NCI-H446 (cell line): ENCODE measurements at regions not wholly inside any gene's neighbourhood (a gene's known extent, or its start where the extent isn't known, plus 50 kb on each side); places are given as distances from the start of the nearest gene placed in this dataset.

Source experiments
- DNase-seq, 2 experiments: peaks; one replicate each; lab custom pipeline; 2025; lab: John Stamatoyannopoulos, UW

DNA sequence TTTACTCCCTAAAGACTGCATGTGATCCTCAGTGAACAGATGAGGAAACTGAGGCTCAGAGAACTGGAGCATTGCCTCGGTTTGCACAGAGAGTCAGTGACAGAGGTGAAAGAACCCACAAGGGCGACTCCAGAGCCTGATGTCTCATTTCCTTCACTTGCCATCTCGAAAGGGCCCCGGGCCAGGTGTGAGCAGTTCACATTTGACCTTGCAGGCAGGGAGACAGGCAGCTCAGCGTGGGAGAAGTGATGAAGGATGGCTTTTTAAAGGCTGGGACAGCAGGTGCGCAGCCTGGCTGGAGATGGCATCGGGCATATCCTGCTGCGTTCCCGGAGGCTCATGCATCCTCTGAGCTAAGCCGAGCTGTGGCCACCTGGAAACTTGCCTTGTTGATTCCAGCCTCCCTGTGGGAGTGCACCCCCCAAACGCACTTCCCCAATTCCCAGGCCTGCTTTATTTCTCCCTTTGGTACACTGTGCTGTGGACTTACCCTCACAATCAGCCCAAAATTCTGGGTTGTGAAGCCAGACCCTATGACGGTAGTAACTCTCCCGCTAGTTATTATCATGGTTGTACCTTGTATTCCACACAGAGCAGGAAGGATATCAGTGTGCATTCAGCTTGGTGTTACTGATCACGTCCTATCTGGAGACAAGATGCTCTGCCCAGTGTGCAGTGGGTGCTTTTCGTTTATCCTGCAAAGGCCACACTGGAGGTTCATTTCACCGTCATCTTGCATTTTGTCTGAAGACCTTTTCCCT is 753.2 kb upstream of the EEF2KMT start:
- DNase-seq, result no peak

DNA sequence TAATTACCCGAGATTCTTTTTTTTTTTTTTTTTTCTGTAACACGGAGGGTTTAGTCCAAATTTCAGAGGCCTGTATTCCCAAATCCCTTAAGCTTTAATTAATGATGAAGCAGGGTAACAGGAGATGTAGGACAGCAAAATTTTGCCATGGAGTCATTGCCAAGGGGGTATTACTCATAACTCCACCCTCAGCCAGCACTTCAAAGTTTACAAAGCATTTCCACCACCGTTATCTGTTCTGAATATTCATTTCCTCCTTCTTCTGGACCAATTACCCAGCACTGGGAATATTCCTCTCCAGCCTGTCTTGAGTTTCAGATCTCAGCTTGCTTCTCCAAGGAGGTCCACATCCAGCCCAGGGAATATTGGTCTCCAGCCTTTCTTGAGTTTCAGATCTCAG is 747.5 kb upstream of the EEF2KMT start:
- no peak for DNase-seq

DNA sequence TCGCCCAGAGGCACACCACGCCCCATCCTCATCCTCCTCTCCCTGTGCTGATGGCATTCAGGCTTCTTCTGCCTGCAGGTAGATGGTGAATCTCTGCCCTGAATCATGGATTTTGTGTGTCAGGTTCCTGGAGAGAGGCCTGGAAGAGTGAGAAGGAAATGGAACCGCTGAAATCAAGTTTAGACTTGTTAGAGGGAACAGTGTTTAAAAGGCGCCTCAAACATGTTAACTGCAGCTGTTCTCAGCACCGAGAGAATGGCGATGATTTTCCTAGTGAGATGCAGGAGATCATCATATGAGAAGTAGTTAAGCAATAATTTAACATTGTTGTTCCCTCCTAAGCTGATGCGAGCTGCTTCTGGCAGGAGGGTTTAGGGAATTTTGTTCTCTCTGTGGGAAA is 744.4 kb upstream of the EEF2KMT start:
- no peak for DNase-seq

DNA sequence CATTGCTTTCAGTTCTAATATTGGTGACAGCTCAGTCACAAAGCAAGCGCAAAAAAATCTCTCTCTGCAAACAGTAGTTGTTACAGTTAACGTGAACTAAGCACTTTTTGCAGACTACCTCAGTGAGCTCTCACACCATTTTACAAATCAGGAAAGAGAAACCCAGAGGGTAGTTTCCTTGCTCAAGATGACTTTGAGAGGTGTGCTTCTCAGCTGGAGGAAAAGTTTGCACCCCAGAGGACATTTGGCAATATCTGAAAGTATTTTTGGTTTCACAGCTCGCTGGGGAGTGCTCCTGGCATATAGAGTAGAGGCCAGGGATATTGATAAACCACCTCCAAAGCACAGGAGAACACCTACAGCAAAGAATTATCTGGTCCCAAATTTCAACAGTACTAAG is 741.1 kb upstream of the EEF2KMT start:
- DNase-seq, result no peak

DNA sequence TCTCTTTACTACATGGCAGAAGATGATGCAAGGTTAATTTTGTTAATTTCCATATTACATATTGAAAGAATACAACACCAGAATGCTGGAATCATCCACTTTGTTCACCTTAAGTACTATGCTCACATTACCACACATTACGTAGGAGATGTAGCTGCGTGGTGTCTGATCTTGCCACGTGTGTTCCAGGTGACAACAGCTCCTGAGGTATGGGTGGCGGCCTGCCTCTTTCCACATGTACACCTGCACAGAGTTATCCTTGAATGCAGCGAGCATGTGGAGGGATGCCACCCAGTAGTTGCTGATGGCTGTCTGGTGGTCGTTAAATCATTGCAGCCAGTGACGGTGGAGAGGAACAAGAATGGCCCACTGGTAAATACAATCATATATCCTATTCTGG is 740.5 kb upstream of the EEF2KMT start:
- no peak for DNase-seq

DNA sequence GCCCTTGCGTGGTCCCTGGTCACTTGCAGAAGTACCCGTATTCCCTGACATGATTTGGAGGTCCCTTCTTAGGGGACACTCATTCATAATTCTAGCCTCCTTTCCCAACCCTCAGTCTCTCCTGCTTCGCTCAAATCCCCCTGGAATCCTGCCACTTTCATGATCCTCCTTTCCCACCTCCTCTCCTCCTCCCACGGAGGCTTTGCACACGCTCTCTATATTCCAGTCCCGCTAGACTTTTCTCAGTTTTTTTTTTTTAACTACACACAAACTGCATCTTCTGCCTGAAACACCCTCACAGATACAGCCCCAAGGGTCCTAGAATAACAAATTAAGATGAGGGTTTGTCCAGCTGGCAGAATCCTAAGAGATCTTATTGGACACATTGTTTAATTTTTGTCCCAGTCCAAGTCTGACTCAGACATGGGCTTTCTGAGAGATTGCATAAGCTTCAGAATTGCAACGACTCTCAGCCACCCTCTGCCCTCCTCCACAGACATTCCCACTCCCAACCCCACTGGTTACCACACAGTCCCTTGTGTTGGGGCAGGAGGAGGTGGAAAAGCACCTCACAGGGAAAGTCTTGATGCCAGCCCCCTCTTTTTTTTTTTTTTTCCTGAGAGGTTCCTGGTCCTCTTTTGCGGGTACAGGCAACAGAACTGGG is 739.5 kb upstream of the EEF2KMT start:
- no peak for DNase-seq

DNA sequence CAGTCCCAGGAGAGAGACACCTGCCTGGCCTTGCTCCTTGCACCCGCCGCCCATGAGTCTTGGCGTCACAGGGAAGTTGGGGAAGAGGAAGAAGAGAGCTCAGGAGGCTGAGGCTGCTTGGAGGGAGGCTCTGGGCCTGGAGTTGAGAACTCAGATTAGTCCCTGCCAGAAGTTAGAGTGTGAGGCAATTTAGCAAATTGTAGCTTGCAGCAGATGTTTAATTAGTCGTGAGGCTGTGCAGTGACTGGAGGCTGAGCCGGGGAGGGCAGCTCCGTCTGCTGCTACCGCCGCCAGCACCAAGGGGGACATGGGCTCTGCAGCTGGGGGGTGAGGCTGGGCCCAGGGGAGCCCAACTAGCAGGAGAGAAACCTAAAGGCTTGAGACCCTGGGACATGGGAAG is 738.3 kb upstream of the EEF2KMT start:
- DNase-seq, result no peak

DNA sequence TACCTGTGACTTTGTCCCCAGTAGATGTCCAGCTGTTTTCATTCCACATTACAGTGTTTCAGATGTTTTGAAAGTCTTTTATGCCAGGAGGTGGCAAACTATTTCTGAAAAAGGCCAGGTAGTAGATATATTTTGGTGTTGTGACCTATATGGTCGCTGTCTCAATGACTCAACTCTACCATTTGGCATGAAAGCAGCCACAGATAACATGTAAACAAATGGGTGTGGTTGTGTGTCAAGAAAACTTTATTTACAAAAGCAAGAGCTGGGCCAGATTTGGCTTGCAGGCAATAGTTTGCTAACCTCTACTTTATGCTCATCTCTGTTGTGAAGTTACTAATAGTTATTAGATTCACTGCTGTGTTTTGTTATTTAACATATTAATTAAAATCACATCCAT is 728.7 kb upstream of the EEF2KMT start:
- no peak for DNase-seq

DNA sequence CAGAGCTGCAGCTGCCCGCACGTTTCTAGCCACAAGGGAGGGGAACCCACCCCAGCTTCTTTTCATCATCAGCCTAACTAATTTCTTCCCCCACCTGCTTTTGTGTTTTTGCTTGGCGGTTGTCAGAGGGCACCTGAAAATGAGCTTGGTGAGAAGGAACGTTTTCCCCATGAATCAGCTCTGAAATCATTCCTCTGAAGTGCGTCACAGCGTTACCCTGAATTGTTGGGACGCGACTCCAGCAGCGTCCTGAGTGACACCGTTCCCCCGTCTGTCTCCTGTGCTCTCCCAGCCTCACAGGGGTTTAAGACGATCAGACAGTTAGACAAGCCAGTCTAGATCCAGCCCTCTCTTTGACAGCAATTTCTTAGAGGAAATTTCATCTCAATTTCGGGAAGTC is 722.9 kb upstream of the EEF2KMT start:
- DNase-seq, result no peak

DNA sequence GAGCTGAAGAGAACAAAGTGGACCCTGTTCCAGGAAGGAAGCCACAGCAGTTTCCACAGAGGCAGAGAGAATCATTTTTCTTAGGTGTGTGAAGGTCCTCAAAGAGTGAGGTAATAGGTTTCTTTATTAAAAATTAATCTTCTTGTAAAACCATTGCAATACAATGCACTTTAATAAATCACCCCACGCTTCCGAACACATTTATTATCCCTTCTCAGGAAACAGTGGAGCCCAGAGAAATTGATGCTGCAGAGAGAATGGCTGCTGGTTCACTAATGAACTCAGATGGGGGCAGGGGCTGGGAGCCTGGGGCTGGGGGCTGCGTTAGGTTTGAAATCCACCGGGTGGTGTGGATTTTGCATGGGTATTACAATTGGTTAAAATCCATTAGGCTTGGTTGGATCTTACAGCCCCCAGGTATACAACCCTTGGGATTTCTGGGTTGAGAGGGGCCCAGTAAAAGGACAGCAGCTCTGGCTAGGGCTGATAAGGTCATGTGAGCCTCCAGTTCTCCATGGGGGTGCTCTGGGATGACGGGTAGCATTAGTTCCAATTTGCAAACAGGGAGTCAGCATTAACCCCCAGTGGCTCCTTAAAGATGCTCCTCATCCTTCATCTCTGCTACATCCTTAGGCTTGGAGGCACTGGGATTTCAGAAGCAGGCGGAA is 718.1 kb upstream of the EEF2KMT start:
- no peak for DNase-seq

DNA sequence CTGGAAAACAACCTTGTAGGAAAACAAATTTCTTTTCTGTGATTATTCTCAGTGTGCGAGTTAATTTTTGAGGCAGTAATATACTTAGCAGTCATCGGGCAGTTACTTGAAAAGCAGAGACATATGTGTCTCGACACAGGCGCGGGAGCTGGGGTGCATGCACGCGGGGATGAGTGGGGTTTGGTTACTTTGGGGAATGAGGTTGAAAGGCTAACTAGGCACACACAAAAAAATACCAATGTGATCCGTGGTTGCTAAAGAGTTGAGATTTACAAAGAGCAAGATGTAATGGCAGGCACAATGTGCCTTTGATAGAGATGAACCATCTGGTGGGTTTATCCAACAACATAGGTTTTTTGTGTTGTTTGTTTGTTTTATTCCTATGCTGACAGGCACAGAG is 703.8 kb upstream of the EEF2KMT start:
- no peak for DNase-seq

DNA sequence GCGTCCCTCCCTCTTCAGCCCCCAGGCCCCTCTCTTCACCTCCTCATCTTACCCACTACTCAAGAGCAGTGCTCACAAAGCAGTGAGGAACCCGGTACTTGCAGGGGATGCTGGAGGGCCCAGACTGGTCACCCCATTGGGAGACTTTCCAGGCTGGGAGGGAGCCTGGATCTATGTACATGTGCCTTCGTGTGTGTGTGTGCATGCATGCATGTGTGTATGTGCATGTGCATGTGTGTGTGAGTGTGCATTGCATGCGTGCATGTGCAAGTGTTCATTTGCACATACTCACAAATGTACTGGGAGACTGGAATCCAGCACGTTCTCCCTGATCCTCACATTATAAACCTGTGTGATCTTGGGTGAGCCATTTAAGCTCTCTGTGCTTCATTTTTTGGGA is 696.0 kb upstream of the EEF2KMT start:
- DNase-seq, result no peak

DNA sequence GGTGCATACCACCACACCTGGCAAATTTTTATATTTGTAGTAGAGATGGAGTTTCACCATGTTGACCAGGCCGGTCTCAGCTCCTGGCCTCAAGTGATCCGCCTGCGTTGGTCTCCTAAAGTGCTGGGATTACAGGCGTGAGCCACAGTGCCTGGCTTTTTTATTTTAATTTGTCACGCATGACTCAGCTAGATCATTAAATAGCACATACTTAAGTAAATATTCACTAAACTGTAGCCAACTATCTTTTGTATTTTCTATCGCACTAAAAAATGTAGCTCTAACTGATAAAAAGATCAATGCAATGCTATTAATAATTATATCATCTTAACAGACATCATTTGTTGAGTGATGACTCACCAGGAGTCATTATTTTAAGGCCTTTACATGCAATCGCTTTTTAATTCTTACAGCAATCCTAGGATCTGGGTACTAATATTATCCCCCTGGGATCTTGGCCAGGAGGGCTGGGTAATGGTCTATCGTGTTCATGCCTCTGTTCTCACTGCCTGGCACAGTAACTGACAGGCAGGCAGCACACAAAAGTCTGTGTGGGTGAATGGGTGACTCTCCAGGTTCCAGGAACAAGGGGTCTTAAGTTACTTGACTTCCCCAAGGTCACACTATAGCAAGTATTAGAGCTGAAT is 693.5 kb upstream of the EEF2KMT start:
- DNase-seq, result no peak

DNA sequence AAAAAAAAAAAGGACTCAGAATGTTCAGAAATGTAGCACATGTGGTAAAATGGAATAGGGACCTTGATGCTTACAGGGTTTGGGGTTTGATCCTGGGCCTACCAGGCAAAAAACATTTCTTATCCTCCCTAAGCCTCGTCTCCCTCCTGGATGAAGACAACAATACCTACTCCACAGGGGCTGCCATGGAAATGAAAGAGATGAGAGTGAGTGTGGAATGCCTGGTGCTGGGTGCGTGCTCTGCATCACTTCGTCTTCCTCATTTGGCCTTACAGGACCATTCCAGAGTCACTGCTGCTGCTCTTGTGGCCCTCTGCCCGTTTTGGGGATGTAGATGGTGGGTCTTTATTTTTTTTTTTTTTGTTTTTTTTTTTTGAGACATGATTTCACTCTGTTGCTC is 692.9 kb upstream of the EEF2KMT start:
- no peak for DNase-seq

DNA sequence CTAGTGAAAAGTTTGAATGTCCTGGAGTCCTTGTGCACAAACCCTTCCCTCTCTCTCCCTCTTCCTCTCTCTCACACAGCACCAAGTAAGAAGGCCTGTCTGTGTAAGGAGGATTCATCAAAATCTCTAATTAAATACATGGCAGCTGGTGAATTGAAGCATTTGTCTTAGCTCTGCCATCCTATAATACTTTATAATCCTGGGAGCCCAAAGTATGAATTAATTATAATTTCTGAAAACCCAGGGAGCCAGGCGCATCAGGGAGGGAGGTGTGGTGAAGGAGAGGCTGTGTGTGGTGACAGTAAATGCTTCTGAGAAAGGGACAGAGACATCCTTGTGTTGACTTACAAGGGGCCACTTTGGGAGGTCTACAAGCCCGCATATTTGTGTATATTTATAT is 691.4 kb upstream of the EEF2KMT start:
- no peak for DNase-seq

DNA sequence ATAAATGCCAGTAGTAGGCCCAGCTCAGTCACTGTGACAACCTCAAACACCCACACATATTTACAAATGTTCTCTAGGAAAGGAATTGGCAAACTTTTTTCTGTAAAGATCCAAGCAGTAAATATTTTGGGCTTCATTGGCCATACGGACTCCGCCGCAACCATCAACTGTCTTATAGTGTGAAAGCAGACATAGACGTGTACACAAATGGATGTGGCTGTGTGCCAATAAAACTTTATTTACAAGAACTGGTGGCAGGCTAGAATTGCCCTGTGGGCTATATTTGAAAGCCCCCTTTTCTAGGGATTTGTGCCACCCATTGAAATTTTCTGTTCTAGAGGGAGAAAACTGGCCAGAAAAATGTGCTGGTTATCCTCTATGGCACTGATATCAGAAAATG is 683.8 kb upstream of the EEF2KMT start:
- no peak for DNase-seq

DNA sequence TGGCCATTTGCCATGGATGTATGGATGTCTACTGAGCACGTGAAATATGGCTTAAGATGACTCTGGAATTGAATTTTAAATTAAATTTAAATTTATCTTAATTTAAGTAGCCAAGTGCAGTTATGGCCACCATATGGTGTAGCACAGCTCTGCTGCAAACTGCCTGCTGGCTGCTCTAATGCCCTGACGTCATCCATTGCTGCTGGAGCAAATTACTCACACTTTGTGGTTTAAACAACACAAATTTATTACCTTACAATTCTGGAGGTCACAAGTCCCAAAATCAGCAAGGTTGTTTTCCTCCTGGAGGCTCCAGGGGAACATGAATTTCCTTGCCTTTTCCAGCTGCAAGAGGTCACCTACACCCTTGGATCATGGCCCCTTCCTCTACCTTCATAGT is 679.3 kb upstream of the EEF2KMT start:
- no peak for DNase-seq

DNA sequence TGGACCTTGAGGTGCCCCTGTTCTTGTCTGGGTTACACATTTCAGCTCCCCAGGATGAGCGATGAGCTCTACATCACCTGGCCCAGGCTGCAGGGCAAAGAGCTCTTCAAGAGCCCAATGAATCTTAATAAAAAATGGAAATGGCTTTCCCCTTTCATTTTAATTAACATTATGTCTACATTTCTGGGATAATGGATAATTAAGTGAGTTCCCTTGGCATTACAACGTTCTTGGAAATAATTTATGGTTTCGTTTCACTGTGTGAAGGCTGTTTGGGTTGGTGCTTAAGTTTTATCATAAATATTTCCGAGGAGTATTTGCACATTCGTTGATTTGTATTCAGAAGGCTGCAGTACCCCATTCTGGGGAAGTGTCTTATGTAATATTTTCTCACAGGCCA is 678.3 kb upstream of the EEF2KMT start:
- no peak for DNase-seq

DNA sequence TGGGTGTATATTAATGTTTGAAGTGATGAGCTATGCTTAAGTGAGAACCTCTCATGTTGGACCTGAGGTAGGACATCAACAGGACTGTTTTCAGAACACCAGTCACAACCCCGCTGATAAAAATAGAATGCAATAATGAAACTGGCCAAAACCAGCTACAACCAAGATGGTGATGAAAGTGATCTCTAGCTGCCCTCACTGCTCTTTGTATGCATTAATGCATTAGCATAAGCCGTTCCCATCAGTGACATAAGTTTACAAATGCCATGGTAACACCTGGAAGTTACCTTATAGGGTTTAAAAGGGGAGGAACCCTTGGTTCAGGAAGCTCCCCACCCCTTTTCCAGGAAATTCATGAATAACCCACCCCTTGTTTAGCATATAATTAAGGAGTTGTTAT is 672.5 kb upstream of the EEF2KMT start:
- DNase-seq, result no peak

DNA sequence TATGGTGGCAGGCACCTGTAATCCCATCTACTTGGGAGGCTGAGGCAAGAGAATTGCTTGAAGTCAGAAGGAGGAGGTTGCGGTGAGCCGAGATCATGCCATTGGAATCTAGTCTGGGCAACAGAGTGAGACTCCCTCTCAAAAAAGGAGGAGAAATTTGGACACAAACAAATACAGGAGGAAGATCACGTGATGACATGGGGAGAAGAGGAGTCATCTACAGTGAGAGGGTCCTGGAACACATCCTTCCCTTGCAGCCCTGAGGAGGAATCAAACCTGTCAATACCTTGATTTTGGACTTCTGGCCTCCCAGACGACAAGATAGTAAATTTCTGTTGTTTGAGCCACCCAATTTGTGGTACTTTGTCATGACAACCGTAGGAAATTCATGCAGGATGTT is 671.9 kb upstream of the EEF2KMT start:
- DNase-seq, result no peak

DNA sequence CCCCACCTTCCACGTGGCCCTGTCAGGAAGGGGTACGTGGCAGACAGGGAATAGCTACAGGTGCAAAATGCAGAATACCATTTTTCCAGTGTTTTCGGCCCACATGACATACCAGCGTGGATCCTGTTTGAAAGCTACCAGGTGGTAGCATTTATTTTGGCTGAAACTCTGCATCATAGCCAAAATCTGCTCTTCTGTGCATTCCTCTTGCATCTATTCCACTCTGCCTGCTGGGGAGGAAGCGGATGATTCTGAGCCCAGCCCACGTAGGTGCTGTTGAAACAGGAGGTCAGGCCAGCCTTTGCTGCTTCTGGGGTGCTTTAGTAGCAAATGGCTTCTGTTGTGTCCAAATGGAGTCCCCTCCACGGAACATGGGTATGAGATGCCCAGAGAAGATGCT is 670.9 kb upstream of the EEF2KMT start:
- DNase-seq, result no peak

DNA sequence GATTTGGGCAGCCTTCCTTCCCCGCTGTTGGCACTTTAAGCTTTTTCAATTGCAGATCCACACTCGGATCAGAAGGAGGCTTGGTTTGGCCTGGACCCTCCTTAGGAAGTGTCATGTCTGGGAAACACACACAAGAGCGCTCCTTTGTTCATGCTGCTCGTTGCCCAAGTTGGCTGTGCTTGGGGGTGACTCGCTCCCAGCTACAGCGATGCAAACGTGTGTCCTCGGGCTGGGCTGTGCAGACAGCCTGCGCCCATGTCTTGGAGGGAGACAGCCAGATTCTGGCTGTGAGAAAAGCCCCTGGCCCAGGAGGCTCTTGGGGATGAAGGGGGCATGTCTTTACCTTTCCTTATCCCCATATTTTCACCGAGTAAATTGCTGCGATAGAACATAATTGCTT is 665.6 kb upstream of the EEF2KMT start:
- no peak for DNase-seq

DNA sequence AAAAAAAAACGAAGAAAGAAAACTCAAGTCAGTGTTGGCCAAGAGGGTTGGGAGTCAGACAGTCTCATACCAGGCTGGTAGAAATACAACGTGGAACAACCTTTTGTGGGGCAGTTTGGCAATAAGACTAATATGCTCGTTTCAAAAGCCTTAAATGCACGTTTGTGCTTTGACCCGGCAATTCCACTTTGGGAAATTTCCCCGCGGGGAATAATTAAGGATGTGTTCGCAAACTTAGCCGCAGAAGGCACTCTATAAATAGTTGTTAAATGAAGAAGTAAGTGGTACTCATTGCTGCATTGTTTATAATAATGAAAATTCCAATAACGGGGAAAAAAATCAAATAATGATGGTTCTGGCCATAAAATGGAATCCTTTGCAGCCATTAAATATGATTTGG is 664.8 kb upstream of the EEF2KMT start:
- DNase-seq, result no peak
